Lower leg skin (tissue), 3 donors: ENCODE measurements at regions not wholly inside any gene's neighbourhood (a gene's known extent, or its start where the extent isn't known, plus 50 kb on each side); places are given as distances from the start of the nearest gene placed in this dataset.

Source experiments
- CTCF ChIP-seq, 3 donors: fragments of 450-650 bp; IDR thresholded peaks; one replicate each; pipeline ENCODE4 v1.5.1; 2016; ENCODE audit warnings: antibody characterized with exemption in 3 of 3, mild to moderate bottlenecking in 3 of 3, moderate library complexity in 2 of 3
- POLR2A ChIP-seq, 2 donors: fragments of 450-650 bp; IDR thresholded peaks; one replicate each; pipeline ENCODE4 v1.6.1; 2016 to 2017; ENCODE audit warnings: antibody characterized with exemption in 2 of 2, mild to moderate bottlenecking in 1 of 2, moderate library complexity in 1 of 2

- TF ChIP-seq POLR2A (IDR thresholded peaks at IDR 0.05) (no peak), CTCF (IDR thresholded peaks at IDR 0.05) (no peak)
Observed at GRCh38 chr9:118993965-118994364, 375.3 kb downstream of the BRINP1 start.
